Cerebellar cortex (tissue), 1 donor: ENCODE measurements at regions not wholly inside any gene's neighbourhood (a gene's known extent, or its start where the extent isn't known, plus 50 kb on each side); places are given as distances from the start of the nearest gene placed in this dataset.
A peak's percentile ranks its signal among the peaks of the same experiment; 100 is the strongest.

Experiments used
- DNase-seq: peaks from one replicate; pipeline ENCODE4 v3.0.0-alpha.2; 2015; ENCODE audit warnings: low spot score

DNA sequence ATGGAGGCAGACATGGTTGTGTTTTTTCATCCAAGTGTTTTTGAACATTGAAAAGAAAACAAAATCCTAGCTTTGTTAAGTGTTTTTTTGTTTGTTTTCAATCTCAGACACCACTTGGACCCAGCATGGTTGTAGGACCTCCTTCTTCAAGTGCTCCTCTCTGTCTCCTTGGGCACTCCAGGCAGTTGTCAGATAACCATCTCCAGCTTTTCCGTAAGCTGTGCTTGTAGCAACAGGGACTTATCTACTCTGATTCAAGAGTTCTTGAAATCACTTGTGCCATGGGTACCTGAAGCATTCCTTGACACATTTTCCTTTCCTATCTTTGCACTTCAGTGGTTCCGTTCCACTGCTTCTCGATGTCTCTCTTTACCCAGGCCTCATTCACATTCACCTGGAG lies 334.9 kb upstream of the DDX53 start:
- DNase-seq = no peak

DNA sequence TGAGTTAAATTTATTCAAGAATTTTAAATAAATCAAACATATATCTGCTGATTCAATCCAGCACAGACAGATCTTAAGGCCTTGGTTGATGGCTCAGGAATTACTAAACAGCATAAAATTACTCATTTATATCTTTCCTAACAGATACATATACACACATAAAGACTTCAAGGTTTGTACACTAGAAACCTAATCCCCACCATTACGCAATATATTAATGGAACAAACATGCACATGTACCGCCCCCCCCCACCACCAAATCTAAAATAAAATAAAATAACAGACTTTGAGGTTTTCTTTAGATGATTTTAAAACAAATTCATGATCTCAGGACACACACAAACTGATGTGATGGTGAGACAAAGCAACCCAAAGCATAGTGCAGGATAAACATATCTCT lies 333.9 kb upstream of the DDX53 start:
- no peak for DNase-seq

- DNase-seq = no peak
Measured at GRCh38 chrX:22666441-22666840, 333.3 kb upstream of the DDX53 start.

GRCh38 chrX:22674932-22675331 lies 324.8 kb upstream of the DDX53 start:
- DNase-seq = peak; percentile 25

DNA sequence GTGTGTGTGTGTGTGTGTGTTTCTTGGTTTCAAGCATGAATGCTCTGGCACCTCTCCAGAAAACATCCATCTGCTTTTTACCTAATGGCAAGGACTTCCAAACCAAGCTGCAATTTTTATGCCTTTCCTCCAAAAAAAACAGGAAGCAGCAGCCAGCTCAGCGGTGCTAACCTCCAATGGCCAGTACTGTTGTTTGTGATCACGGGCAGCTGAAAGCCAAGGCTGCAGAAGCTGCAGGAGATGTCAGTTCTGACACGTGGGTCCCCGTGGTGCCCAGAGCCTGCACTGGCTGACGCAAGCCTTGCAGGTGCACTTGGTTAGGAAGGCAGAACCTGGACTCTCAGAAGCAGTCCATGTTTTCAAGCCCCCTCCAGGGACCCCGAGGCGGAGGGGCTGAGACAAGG lies 313.6 kb upstream of the DDX53 start:
- peak; percentile 92 for DNase-seq

DNA sequence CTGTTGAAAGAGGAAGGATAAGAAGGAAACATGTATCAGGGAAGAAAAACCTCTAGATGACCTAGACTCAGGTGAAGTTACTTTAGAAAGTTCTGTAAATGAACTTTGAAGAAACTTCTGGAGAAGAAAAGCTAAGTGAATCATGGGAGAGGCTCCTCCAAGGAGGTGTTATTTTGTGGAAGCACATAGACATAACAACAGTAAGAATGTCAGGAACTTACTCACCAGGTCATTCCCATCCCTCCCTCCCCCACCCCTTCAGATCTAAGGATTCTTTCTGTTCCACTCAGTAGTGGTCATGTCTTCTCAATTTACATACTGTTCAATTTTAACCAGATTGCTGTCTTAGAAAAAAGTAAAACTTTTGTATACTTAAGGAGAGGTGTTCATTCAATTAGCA lies 310.5 kb upstream of the DDX53 start:
- no peak for DNase-seq

DNA sequence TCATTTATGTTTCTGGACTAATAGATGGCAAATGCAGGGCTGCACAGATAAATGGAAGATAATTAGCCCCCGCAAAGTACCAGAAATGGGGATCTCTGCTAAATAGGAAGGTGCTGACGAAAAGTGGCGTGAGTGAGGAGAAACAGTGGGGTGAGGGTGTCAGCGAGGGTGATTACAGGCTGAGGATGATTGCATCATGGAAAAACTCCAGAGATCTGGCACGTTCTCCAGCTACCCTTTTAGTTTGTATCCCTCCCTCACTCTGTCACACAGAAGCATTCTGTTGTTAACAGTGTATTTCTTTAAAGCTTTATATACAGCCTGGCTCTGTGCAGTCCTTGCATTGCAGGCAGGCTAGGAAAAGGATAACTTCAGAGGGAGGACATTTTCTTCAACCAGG lies 309.6 kb upstream of the DDX53 start:
- DNase-seq = peak; percentile 62

DNA sequence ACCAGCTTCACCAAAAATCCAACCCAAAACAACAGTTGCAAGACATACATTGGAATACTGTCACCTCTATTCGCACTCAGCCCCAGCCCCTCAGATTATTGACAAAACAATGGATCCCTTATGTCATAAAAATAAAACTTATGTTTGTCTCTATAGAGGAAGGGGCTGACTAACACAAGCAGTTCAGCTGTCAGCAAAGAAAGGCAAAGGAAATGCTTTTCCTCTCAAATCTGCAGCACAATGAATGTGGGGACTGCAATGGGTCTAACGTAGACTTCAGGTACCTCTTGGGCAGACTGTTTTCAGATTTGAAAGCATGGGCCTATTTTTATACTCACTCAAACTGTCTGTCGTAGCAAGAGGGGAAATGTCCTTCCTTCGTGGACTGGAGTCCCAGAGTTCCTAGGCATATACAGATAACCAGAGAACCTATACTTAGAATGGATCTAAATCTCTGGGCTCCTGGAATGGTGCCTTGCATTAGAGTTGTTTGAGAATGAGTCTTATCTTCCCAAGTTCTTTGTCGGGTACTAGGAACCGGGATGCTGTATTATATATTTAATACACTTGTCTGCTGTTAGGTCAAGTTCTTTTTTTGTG lies 307.7 kb upstream of the DDX53 start:
- DNase-seq = no peak

DNA sequence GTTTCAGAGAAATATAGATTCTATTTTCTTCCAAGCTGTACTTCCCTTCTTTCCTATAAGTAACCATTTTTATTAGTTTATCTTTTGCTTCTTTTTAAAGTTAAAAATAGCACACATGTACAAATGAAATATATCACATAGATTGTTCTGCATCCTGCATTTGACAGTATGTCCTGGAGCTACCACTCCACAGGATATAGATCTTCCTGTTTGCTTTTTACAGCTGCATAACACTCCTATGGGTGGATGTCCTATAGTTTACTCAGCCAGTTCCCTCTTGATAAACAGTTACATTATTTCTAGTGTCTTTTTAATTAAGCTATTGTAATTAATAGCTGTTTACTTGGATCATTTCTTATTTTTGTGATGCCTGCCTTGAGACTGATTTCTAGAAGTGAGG lies 301.6 kb upstream of the DDX53 start:
- no peak for DNase-seq

DNA sequence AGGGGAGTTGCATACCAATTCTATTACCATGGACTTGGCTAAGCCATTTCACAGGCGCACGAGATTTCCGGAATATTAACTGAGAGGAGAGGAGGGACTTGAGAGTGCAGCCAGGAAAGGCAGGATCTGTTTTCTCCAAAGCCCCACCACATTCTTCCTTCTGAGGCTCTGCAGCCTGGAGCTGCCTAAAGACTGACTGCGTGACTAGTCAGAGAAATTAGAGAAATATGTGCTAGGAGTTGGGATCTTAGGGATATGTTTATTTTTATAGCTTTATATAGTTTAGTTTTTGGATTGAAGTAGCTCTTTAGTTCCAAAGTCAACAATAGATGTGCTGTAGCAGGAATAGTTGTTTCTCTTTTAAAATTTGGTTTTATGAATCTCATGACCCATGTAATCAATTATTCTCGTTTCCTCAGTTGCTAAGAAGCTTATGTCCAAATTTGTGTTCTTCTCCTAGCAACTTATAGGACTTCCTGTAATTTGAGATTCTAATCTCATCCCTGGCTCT lies 300.1 kb upstream of the DDX53 start:
- DNase-seq = peak; percentile 9

GRCh38 chrX:22712942-22713341 lies 286.8 kb upstream of the DDX53 start:
- no peak for DNase-seq

GRCh38 chrX:22730542-22730941 lies 269.2 kb upstream of the DDX53 start:
- DNase-seq = no peak

- no peak for DNase-seq
Measured at GRCh38 chrX:22737541-22737940, 262.2 kb upstream of the DDX53 start.

GRCh38 chrX:22739276-22739675 lies 260.5 kb upstream of the DDX53 start:
- DNase-seq = no peak

DNA sequence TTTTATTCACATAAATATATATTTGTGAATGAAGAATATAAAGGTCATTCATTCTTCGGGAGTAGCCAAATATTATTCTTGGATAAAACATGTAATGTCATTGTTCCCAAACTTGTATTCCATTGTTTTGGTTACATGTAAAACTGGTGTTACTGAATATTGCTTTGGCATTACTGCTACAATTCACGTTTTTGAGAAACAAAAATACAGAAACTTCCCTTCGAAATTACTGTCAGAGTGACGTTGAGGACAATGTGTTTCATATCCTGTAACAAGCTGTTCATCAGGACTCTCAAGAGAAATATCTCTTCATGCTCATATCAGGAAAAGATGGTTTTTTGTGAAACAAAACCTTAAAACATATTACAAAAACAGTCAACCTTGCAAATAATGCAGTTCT lies 258.9 kb upstream of the DDX53 start:
- DNase-seq = no peak

DNA sequence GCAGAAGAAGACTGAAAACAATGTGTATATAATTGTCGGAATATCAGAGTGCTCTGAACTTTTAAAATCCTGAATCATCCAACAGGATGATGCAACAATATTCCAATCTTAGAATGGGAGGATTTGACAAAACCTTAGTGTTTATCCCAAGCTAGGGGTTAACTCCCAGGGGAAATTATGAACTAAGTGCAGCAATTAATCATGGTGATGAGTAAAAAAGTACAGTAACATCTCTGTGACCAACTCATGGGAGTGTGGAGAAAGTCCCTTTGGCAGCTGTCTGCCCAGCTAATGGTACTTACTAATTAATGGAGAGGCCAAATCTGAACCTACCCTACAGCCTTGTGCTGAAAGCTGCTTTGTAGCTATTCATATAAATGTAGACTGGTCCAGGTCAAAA lies 257.6 kb upstream of the DDX53 start:
- DNase-seq = no peak

- DNase-seq = no peak
Measured at GRCh38 chrX:22746081-22746480, 253.7 kb upstream of the DDX53 start.

DNA sequence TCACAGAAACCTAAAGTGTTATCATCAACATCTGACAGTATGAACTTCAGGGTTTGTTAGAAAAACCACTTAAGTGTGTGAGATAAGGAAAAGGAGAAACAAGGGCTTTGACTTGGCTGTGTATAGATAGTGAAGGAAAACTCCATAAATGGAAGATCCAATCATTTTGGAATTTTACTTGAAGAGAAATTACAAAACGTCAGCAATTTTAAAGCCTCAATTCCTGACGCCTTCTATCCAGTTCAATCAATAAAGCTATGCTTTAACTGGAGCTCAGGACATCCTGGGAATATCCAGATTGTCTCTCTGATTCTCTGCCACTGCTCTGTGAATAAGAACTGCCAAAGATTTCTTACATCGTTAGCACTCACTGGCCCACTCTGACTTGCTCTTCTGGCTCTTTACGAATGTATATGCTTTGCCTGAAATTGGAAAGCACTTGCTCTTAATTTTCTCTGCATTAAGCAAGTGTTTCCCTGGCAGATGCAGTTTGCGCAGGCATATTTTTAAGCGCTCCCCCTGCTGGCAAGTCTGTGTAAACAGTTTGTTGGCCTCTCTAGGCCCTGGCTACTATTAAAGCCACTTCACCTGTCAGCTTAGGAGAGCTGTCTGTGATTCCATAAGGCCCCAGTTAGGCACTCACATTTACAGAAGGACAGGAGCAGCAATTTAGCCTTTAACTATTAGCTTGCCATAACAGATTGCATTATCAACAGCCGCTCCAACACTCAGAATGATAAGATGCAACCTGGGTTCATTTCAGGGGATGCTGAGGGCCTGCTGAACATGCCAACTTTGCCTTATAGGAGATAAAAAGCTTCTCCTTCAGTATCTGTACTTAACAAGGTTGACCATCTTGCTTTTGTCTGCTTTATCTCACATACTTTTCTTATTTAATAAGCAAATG lies 251.4 kb upstream of the DDX53 start:
- DNase-seq = peak; percentile 77

GRCh38 chrX:22758807-22759481 lies 240.8 kb upstream of the DDX53 start:
- DNase-seq = no peak

GRCh38 chrX:22760513-22761057 lies 239.2 kb upstream of the DDX53 start:
- no peak for DNase-seq

DNA sequence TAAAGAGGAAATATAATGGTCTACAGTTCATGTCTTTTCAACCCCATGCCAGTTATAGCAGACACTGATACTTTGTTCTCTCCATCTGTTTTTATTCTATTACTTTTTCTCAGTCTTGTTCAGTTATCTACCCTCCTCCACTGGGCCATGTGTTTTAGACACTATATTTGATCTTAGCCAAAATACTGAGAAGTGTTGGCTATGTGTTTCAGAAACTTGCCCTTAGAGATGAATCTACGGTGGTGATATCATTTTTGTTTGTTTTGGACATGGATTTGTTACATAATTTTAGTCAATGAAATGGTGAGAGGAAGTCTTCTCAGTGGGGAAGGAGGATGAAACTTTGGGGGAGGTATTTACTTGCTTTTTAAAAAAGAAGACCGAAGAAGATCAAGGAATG lies 211.5 kb upstream of the DDX53 start:
- DNase-seq = no peak

DNA sequence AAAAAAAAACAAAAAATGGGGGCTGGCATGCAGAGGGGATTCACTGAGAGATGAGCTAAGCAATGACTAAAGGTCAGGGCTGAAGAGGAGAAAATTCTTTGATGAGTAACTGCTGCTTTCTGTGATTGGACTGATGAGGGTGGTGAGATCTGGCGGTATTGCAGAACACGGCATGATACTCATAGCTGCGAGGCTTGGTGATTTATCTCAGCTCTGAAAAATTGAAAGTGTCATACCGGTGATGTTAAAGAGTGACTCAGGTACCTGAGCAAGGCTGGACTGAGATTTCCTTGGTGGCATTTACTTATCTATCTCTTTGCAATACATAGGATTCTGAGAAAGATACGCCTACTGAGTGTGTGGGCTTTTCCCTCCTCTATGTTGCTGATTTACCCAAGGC lies 204.1 kb upstream of the DDX53 start:
- no peak for DNase-seq

DNA sequence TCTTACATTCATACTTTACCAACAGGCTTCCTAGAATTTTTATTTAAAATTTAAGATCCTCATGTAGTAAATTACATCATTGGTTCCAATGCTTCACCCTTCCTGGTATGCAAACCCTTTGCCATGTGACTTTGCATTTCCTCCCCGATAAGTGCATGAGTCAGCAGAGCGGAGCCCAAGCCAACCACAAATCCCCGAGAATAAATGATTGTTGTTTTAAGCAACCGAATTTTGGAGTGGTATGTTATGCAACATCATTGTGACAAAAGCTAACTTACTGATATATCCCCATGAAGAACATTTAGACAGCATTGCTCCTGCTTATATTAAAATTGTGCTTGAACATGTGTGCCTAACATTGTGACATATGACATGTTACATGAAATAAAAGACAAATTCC lies 199.4 kb upstream of the DDX53 start:
- DNase-seq = no peak
